ENCODE measurements at regions not wholly inside any gene's neighbourhood (a gene's known extent, or its start where the extent isn't known, plus 50 kb on each side); places are given as distances from the start of the nearest gene placed in this dataset.

DNA sequence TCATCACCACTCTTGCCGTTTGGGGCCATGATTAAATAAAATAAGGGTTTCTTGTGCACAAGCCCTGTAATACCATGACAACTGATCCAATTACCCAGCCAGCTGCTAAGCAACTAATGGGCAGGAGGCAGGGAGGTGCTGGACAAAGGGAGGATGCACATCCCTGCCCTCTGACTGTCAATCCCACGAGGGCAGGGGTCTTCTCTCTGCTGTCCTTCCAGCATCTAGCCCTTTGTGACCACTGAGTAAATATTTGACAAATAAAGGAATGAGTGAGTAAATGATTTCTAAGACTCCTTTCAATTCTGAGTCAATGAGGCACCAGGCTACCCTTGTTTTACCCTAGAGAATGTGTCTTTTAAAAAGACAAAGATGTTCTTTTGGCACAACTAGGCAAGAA lies 247.1 kb downstream of the SYK start:
- H3K4ac ChIP-seq (replicated peaks; ENCODE audit: insufficient read length, low read depth, low read length), result no peak overlapping the region
- H3K27me3 ChIP-seq (replicated peaks in 1 of 4; ENCODE audit: control insufficient read depth in 3 of 4, extremely low read depth in 1 of 4, insufficient read depth in 3 of 4, low read length in 3 of 4), result no peaks in the 10 kb centered on the region
- H4K5ac ChIP-seq (ENCODE audit: insufficient read length, low read depth, low read length), result no peak overlapping the region
- no peak overlapping the region for H3K23ac ChIP-seq (ENCODE audit: insufficient read length)
- H3K36me3 ChIP-seq (ENCODE audit: control insufficient read depth in 2 of 4, insufficient read depth in 4 of 4, low read length in 3 of 4), result no peaks in the 10 kb centered on the region
- no peak overlapping the region for H3K56ac ChIP-seq (replicated peaks; ENCODE audit: insufficient read length, low read depth, low read length)
- no peak overlapping the region for H2BK20ac ChIP-seq (ENCODE audit: low read length)
- H3K18ac ChIP-seq (ENCODE audit: extremely low read depth, low read length), result no peak overlapping the region
- no peak overlapping the region for H2BK12ac ChIP-seq (ENCODE audit: low read depth, low read length)
- H3K14ac ChIP-seq (ENCODE audit: insufficient read length), result no peak overlapping the region
- WGBS, 2 experiments (ENCODE audit: extremely low coverage in 1 of 2, insufficient coverage in 1 of 2, insufficient read length in 1 of 2, insufficient replicate concordance in 2 of 2, low coverage in 1 of 2, low lambda C conversion rate in 2 of 2, missing lambda C conversion rate in 1 of 2), result 87% methylated on average over 2 of the region's 2 CpGs; no CpG with 5 or more reads in 1 of the 2 experiments
- H3K79me1 ChIP-seq (ENCODE audit: low read depth, low read length), result no peaks in the 10 kb centered on the region
- H4K20me1 ChIP-seq (replicated peaks in 1 of 2; ENCODE audit: control insufficient read depth in 1 of 2, insufficient read depth in 2 of 2, low read length in 2 of 2), result no peaks in the 10 kb centered on the region
- H3K27ac ChIP-seq (ENCODE audit: low read depth, low read length), result no peak overlapping the region
- FAIRE-seq, result no peak
- no peaks in the 10 kb centered on the region; the same call in 1 of the 2 replicates for H3K23me2 ChIP-seq (ENCODE audit: low read depth, low read length)
- DNase-seq (ENCODE audit: low read depth in 1 of 2, low spot score in 2 of 2), result peak in 1 of 2 experiments; percentile 23
- no peak overlapping the region for H3K4me3 ChIP-seq (ENCODE audit: extremely low read depth in 1 of 4, insufficient read depth in 2 of 4, low read depth in 3 of 4, low read length in 4 of 4)
- no peaks in the 10 kb centered on the region for H3K9me3 ChIP-seq (ENCODE audit: insufficient read depth in 2 of 2, low read depth in 1 of 2, low read length in 1 of 2)
- no peak overlapping the region for H3K9ac ChIP-seq (replicated peaks in 1 of 4; ENCODE audit: extremely low read depth in 1 of 4, low read depth in 3 of 4, low read length in 3 of 4)
- no peaks in the 10 kb centered on the region for H3K79me2 ChIP-seq (ENCODE audit: control insufficient read depth in 1 of 2, insufficient read depth in 2 of 2, low read length in 2 of 2)
- H2BK15ac ChIP-seq (ENCODE audit: low read length), result no peak overlapping the region
- no peak overlapping the region for H2AFZ ChIP-seq (ENCODE audit: low read length)
- POLR2A ChIA-PET (ENCODE audit: partially characterized antibody), result no interaction called here
- H2AK5ac ChIP-seq (ENCODE audit: low read depth, low read length), result no peak overlapping the region
- no peak overlapping the region for H4K8ac ChIP-seq (ENCODE audit: extremely low read depth, insufficient read depth, low read length)
- 0 out of 7 replicates have a peak, but pooled peaks cover 0 to 3% (median 0%) of the 10 kb centered on the region in 4 experiments for H3K4me1 ChIP-seq (replicated peaks in 1 of 4; ENCODE audit: control insufficient read depth in 3 of 4, insufficient read depth in 4 of 4, low read length in 3 of 4)
- H3K4me2 ChIP-seq (ENCODE audit: insufficient read depth in 1 of 2, low read depth in 2 of 2, low read length in 2 of 2), result no peak overlapping the region
- TF ChIP-seq SP1 (IDR thresholded peaks at IDR 0.05; ENCODE audit: low read depth, low read length) (no peak), POLR2AphosphoS5 (IDR thresholded peaks at IDR 0.05; ENCODE audit: low read depth, low read length) (no peak), RNF2 (IDR thresholded peaks at IDR 0.05; ENCODE audit: borderline replicate concordance, low read depth, low read length, missing control alignments, poor library complexity, severe bottlenecking) (no peak), CTBP2 (IDR thresholded peaks at IDR 0.05; ENCODE audit: borderline replicate concordance, insufficient read depth, insufficient read length, low read length) (no peak), RFX5 (IDR thresholded peaks at IDR 0.05; ENCODE audit: borderline replicate concordance, low read depth, low read length) (no peak), EZH2 (IDR thresholded peaks at IDR 0.05; ENCODE audit: low read depth, low read length, severe bottlenecking) (no peak), CHD1 (IDR thresholded peaks at IDR 0.05; ENCODE audit: low read depth, low read length) (no peak)
- H4K91ac ChIP-seq (replicated peaks; ENCODE audit: insufficient read length, low read length), result no peak overlapping the region
- H2BK5ac ChIP-seq (ENCODE audit: low read depth, low read length), result no peak overlapping the region
- CTCF ChIA-PET (ENCODE audit: partially characterized antibody), result interaction anchor here (2.7 kb wide), 1 partner anchor 15 kb away, joined by 10 read pairs; no protein-coding TSS in a partner anchor
- H2BK120ac ChIP-seq (replicated peaks; ENCODE audit: low read depth, low read length), result no peak overlapping the region
